Effector memory CD8-positive, alpha-beta T cell (primary cell): ENCODE measurements at regions not wholly inside any gene's neighbourhood (a gene's known extent, or its start where the extent isn't known, plus 50 kb on each side); places are given as distances from the start of the nearest gene placed in this dataset.

Experiments
- ATAC-seq: fragments of 150-1000 bp; cut with Tn5 transposase; replicated peaks from 2 replicates; pipeline ENCODE4 v1.10.0; 2021; ENCODE audit warnings: mild to moderate bottlenecking, moderate library complexity
- DNase-seq, 3 experiments: peaks; one replicate each; pipeline ENCODE4 v3.0.0; 2021
- H3K27ac Mint-ChIP-seq, 2 donors: one replicate each; pipeline ENCODE4 v1.8.0; 2022; ENCODE audit warnings: mild to moderate bottlenecking in 2 of 2, mixed read lengths in 2 of 2, moderate library complexity in 2 of 2
- H3K27me3 Mint-ChIP-seq, 2 donors: one replicate each; pipeline ENCODE4 v1.8.0; 2022; ENCODE audit warnings: mixed read lengths in 2 of 2
- H3K36me3 Mint-ChIP-seq: one replicate; pipeline ENCODE4 v1.8.0; 2022; ENCODE audit warnings: mild to moderate bottlenecking, moderate library complexity, mixed read lengths; ENCODE audit not compliant: insufficient read depth
- H3K4me1 Mint-ChIP-seq, 2 donors: one replicate each; pipeline ENCODE4 v1.8.0; 2022; ENCODE audit warnings: low read depth in 2 of 2, mixed read lengths in 2 of 2
- H3K4me3 Mint-ChIP-seq, 2 donors: one replicate each; pipeline ENCODE4 v1.8.0; 2022; ENCODE audit warnings: mild to moderate bottlenecking in 2 of 2, mixed read lengths in 2 of 2, moderate library complexity in 2 of 2
- H3K9me3 Mint-ChIP-seq, 2 donors: one replicate each; pipeline ENCODE4 v1.8.0; 2022; ENCODE audit warnings: mixed read lengths in 2 of 2

DNA sequence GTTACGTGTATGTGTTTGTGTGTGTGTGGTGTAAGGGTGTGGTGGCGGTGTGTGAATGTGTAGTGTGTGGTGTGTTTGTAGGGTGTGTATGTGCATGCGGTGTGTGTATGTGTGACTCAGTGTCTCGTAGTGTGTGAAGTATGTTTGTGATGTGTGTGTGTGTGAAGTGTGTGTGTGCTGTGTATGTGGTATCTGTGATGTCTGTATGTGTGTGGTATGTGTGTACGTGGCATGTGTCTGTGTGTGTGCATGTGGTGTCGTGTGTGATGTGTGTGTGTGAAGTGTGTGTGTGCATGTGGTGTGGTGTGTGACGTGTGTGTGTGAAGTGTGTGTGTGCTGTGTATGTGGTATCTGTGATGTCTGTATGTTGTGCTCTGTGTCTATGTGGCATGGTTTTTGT, 339.4 kb downstream of the MTRR start:
- Mint-ChIP-seq H3K9me3 (peaks cover 6% of the 10 kb centered on the region in 2 donors), H3K4me1 (no peaks in the 10 kb centered on the region), H3K4me3 (no peak overlapping the region), H3K27ac (no peak overlapping the region), H3K27me3 (no peaks in the 10 kb centered on the region), H3K36me3 (no peaks in the 10 kb centered on the region)
- DNase-seq (no peak), ATAC-seq (no peak)

- Mint-ChIP-seq H3K36me3 (no peaks in the 10 kb centered on the region), H3K4me3 (no peak overlapping the region), H3K27ac (no peak overlapping the region), H3K9me3 (peaks cover 6 to 9% of the 10 kb centered on the region in 2 donors), H3K4me1 (no peaks in the 10 kb centered on the region), H3K27me3 (no peaks in the 10 kb centered on the region)
- DNase-seq (no peak), ATAC-seq (no peak)
These were observed 340.6 kb downstream of the MTRR start for GRCh38 chr5:8209500-8209899.

GRCh38 chr5:8213701-8214240, 344.8 kb downstream of the MTRR start:
- no peak overlapping the region for H3K4me3 Mint-ChIP-seq
- H3K27me3 Mint-ChIP-seq, result no peaks in the 10 kb centered on the region
- peaks cover 6 to 9% of the 10 kb centered on the region in 2 donors for H3K9me3 Mint-ChIP-seq
- no peak for ATAC-seq
- no peaks in the 10 kb centered on the region for H3K36me3 Mint-ChIP-seq
- no peak for DNase-seq
- H3K4me1 Mint-ChIP-seq, result no peaks in the 10 kb centered on the region
- H3K27ac Mint-ChIP-seq, result peak overlapping the region in 1 of 2 donors; percentile 51

DNA sequence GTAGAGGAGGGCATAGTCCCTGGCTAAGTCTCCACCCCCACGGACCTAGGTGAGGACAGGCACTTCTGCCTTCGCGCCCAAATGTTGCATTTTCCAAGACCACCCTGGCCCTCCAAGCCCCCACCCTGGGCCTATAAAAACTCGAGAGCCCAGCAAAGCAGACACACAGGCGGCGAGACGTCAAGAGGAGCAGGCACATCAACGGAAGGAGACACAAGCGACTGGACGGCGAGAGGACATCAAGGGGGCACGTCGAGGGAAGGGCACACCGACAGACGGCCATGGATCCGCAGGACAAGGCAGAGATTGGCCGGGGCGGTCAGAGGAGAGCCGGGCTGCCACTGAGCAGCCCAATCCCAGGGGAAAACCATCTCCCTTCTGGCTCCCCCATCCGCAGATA, 348.0 kb downstream of the MTRR start:
- no peaks in the 10 kb centered on the region for H3K36me3 Mint-ChIP-seq
- H3K9me3 Mint-ChIP-seq, result peaks cover 11 to 16% of the 10 kb centered on the region in 2 donors
- no peaks in the 10 kb centered on the region for H3K27me3 Mint-ChIP-seq
- no peak overlapping the region for H3K27ac Mint-ChIP-seq
- H3K4me3 Mint-ChIP-seq, result no peak overlapping the region
- ATAC-seq (no peak), DNase-seq (no peak)
- no peaks in the 10 kb centered on the region for H3K4me1 Mint-ChIP-seq

GRCh38 chr5:8226148-8226547, 357.2 kb downstream of the MTRR start:
- Mint-ChIP-seq H3K4me3 (no peak overlapping the region), H3K27ac (no peak overlapping the region), H3K9me3 (peaks cover 9 to 44% of the 10 kb centered on the region in 2 donors), H3K27me3 (no peaks in the 10 kb centered on the region), H3K4me1 (no peaks in the 10 kb centered on the region), H3K36me3 (no peaks in the 10 kb centered on the region)
- ATAC-seq (no peak), DNase-seq (no peak)

GRCh38 chr5:8227112-8227511, 358.2 kb downstream of the MTRR start:
- ATAC-seq (no peak), DNase-seq (no peak)
- Mint-ChIP-seq H3K4me3 (no peak overlapping the region), H3K9me3 (peaks cover 7 to 39% of the 10 kb centered on the region in 2 donors), H3K27me3 (no peaks in the 10 kb centered on the region), H3K27ac (no peak overlapping the region), H3K36me3 (no peaks in the 10 kb centered on the region), H3K4me1 (no peaks in the 10 kb centered on the region)

- Mint-ChIP-seq H3K9me3 (peaks cover 4 to 23% of the 10 kb centered on the region in 2 donors), H3K27ac (no peak overlapping the region)
- no peak for ATAC-seq
These were observed 360.6 kb downstream of the MTRR start for GRCh38 chr5:8229551-8229950.

DNA sequence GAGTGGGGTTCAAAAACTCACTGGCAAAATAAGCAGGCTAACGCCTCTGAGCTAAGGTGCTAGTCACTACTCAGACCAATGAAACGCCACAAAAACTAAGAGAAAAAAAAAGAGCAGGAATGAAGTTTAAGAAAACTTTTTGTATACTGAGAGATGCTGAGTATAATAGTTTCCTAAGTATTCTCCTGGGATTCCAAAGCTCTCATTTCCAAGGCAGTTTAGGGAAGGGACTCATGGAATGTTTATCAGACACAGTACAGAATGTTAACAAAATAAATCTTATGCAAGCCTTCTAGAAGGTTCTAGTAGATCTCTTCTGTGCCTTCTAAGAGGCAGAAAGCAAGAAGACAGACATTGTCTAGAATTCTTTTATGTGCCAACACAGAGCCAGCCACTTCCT, 361.9 kb downstream of the MTRR start:
- Mint-ChIP-seq H3K27me3 (no peaks in the 10 kb centered on the region), H3K4me1 (no peaks in the 10 kb centered on the region), H3K36me3 (no peaks in the 10 kb centered on the region), H3K9me3 (peaks cover 4 to 30% of the 10 kb centered on the region in 2 donors), H3K27ac (no peak overlapping the region), H3K4me3 (no peak overlapping the region)
- DNase-seq (no peak), ATAC-seq (no peak)

More at GRCh38 chr5:8229551-8229950, 360.6 kb downstream of the MTRR start:
- no peaks in the 10 kb centered on the region for H3K27me3 Mint-ChIP-seq
- no peaks in the 10 kb centered on the region for H3K4me1 Mint-ChIP-seq
- no peak for DNase-seq
- no peaks in the 10 kb centered on the region for H3K36me3 Mint-ChIP-seq
- H3K4me3 Mint-ChIP-seq, result no peak overlapping the region

GRCh38 chr5:8233479-8233878, 364.5 kb downstream of the MTRR start:
- no peaks in the 10 kb centered on the region for H3K36me3 Mint-ChIP-seq
- peaks cover 5 to 23% of the 10 kb centered on the region in 2 donors for H3K9me3 Mint-ChIP-seq
- no peaks in the 10 kb centered on the region for H3K4me1 Mint-ChIP-seq
- no peak for DNase-seq
- H3K27me3 Mint-ChIP-seq, result no peaks in the 10 kb centered on the region
- ATAC-seq, result no peak
- H3K4me3 Mint-ChIP-seq, result no peak overlapping the region
- no peak overlapping the region for H3K27ac Mint-ChIP-seq

DNA sequence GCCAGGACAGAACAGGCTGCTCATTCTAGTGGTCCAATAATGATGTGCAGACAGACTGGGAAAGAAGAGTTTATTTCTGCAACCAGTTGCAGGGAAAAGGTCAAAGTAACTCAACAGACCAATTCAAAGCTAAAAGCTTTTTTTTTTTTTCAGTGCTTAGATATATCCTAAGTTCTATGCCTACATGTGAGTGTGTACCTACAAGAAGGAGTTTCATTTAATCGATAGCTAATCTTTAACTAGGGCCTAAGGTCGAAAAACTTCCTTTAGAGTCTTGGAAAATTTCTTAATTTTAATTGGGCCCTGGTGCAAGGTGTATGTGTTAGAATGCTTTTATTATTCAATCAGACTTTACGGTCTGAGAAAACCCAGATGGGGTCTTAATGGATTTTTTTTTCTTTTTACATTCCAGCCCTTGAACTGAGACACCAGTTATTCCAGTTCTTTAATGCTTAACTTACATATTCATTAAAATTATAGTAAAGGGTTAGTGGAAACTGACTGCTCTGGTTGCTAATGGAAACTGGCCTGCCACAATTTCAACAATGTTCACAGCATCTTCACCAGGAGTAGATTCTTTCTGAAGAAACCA, 365.3 kb downstream of the MTRR start:
- no peak for DNase-seq
- no peaks in the 10 kb centered on the region for H3K27me3 Mint-ChIP-seq
- no peak overlapping the region for H3K4me3 Mint-ChIP-seq
- no peaks in the 10 kb centered on the region for H3K4me1 Mint-ChIP-seq
- peaks cover 5 to 21% of the 10 kb centered on the region in 2 donors for H3K9me3 Mint-ChIP-seq
- no peaks in the 10 kb centered on the region for H3K36me3 Mint-ChIP-seq
- no peak for ATAC-seq
- no peak overlapping the region for H3K27ac Mint-ChIP-seq

DNA sequence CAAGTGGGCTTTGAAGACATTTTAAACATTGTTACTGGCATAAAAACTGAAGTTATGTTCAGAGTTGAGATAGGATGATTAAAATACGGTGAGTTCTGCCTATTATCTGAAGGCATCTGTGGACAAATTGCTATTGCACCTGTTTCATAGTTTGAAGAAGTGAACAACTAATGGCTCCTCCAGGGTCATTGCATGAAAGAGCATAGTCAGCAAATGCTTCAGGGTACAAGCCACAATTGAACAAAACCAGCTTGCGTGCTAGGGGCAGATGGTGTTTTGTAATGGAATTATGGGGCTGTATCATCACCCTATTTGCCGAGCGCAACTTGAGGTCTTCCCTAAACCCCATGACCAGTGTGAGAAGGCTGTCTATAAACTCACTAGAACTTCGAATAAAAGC, 369.1 kb downstream of the MTRR start:
- ATAC-seq (no peak), DNase-seq (no peak)
- no peaks in the 10 kb centered on the region for H3K4me1 Mint-ChIP-seq
- H3K4me3 Mint-ChIP-seq, result no peak overlapping the region
- H3K27ac Mint-ChIP-seq, result no peak overlapping the region
- H3K36me3 Mint-ChIP-seq, result no peaks in the 10 kb centered on the region
- peaks cover 6 to 14% of the 10 kb centered on the region in 2 donors for H3K9me3 Mint-ChIP-seq
- H3K27me3 Mint-ChIP-seq, result no peaks in the 10 kb centered on the region

GRCh38 chr5:8239198-8239597, 370.2 kb downstream of the MTRR start:
- Mint-ChIP-seq H3K36me3 (no peaks in the 10 kb centered on the region), H3K27ac (no peak overlapping the region), H3K27me3 (no peaks in the 10 kb centered on the region), H3K9me3 (peaks cover 6 to 17% of the 10 kb centered on the region in 2 donors), H3K4me1 (no peaks in the 10 kb centered on the region), H3K4me3 (no peak overlapping the region)
- no peak for DNase-seq
- no peak for ATAC-seq

DNA sequence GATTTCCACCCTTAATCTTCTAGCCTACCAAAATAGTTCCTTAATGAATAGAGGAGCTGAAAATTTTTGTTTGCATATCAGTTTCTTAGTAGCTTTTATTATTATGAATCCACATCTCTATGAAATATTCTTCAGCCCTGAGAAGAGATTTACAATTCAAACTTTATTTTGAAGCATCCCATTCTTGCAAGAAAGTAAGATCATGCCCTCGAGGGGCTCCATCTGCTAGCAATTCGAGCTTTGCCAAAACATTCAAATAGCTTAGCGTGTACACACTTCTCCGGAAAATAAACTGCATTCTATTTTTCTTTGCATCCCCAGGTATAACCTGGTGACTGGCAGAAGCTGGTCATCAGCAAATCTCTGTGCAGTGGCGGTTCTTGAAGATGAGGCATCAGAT, 370.7 kb downstream of the MTRR start:
- Mint-ChIP-seq H3K27me3 (no peaks in the 10 kb centered on the region), H3K9me3 (peaks cover 9 to 20% of the 10 kb centered on the region in 2 donors), H3K4me3 (no peak overlapping the region)

DNA sequence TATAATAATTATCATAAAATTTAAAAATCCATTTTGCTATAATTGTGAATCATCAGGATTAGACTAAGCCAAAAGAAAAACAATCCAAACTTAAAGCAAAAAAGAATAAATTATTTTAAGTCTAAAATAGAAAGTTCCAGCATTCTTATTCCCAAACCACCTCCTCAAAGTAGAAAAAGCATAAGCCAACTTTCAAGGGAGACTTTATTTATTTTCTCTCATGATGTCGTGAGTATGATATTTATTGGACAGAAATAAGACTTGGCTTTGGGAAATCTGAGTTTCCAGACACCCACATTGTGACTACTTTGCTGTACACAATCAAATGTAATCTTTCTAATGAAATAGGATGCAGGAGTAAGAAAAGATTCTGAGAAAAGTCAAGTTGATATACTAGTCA, 372.1 kb downstream of the MTRR start:
- Mint-ChIP-seq H3K36me3 (no peaks in the 10 kb centered on the region), H3K9me3 (peaks cover 11 to 15% of the 10 kb centered on the region in 2 donors), H3K4me3 (no peak overlapping the region), H3K27me3 (no peaks in the 10 kb centered on the region), H3K4me1 (no peaks in the 10 kb centered on the region), H3K27ac (no peak overlapping the region)
- ATAC-seq (no peak), DNase-seq (no peak)

More for the DNA sequence above, 370.7 kb downstream of the MTRR start:
- DNase-seq, result no peak
- Mint-ChIP-seq H3K27ac (no peak overlapping the region), H3K4me1 (no peaks in the 10 kb centered on the region), H3K36me3 (no peaks in the 10 kb centered on the region)
- no peak for ATAC-seq
